Activated CD4-positive, alpha-beta memory T cell treated with anti-CD3 and anti-CD28 coated beads for 36 hours (primary cell): ENCODE measurements at regions not wholly inside any gene's neighbourhood (a gene's known extent, or its start where the extent isn't known, plus 50 kb on each side); places are given as distances from the start of the nearest gene placed in this dataset.
A peak's percentile ranks its signal among the peaks of the same experiment; 100 is the strongest.

Experiments
- CTCF ChIA-PET: fragments of 350-600 bp; sonication (Branson Sonifier 250); formaldehyde crosslinking; loops from one replicate; lab custom pipeline; 2021; ENCODE audit warnings: antibody characterized with exemption, inconsistent platforms; lab: Charles Lee
- POLR2A ChIA-PET: fragments of 350-600 bp; sonication (Branson Sonifier 250); formaldehyde crosslinking; loops from one replicate; lab custom pipeline; 2021; ENCODE audit warnings: antibody characterized with exemption; lab: Charles Lee
- DNase-seq: peaks from one replicate; pipeline ENCODE4 v3.0.0-alpha.2; 2020
- H3K27ac Mint-ChIP-seq: one replicate; pipeline ENCODE4 v1.8.0; 2021; ENCODE audit warnings: mixed read lengths
- H3K27me3 Mint-ChIP-seq: one replicate; pipeline ENCODE4 v1.8.0; 2021; ENCODE audit warnings: mixed read lengths
- H3K36me3 Mint-ChIP-seq: one replicate; pipeline ENCODE4 v1.8.0; 2021; ENCODE audit warnings: mixed read lengths
- H3K4me1 Mint-ChIP-seq: one replicate; pipeline ENCODE4 v1.8.0; 2021; ENCODE audit warnings: low read depth, mixed read lengths
- H3K4me3 Mint-ChIP-seq: one replicate; pipeline ENCODE4 v1.8.0; 2021; ENCODE audit warnings: mild to moderate bottlenecking, mixed read lengths
- H3K9me3 Mint-ChIP-seq: one replicate; pipeline ENCODE4 v1.8.0; 2021; ENCODE audit warnings: mixed read lengths
- intact Hi-C: fragments of 100-400 bp; cut with micrococcal nuclease; formaldehyde crosslinking; loops from one replicate; pipeline ENCODE4 v1.15.1; 2023

- H3K36me3 Mint-ChIP-seq, result no peaks in the 10 kb centered on the region
- peak; percentile 24 for DNase-seq
- H3K27ac Mint-ChIP-seq, result peak overlapping the region; percentile 74
- peak overlapping the region; percentile 75 for H3K4me3 Mint-ChIP-seq
- peaks cover 38% of the 10 kb centered on the region for H3K4me1 Mint-ChIP-seq
- ChIA-PET POLR2A (interaction anchor here (1.0 to 1.6 kb wide), 4 partner anchors 10 to 198 kb away, joined by 3 to 4 read pairs (median 4); no protein-coding TSS in a partner anchor), CTCF (interaction anchor here (0.6 to 1.1 kb wide), 2 partner anchors 99 to 199 kb away, joined by 3 read pairs; no protein-coding TSS in a partner anchor)
- H3K9me3 Mint-ChIP-seq, result no peaks in the 10 kb centered on the region
- no peaks in the 10 kb centered on the region for H3K27me3 Mint-ChIP-seq
- intact Hi-C loops, result loop anchor here (1.0 kb wide), 2 partner anchors 19 to 32 kb away; no protein-coding TSS in a partner anchor
These were observed 146.5 kb upstream of the ZNF217 start for GRCh38 chr20:53739799-53740785.

- H3K9me3 Mint-ChIP-seq, result no peaks in the 10 kb centered on the region
- CTCF ChIA-PET, result no interaction called here
- no peaks in the 10 kb centered on the region for H3K36me3 Mint-ChIP-seq
- POLR2A ChIA-PET, result interaction anchor here (0.5 to 1.6 kb wide), 5 partner anchors 9 to 149 kb away, joined by 3 to 4 read pairs (median 4); no protein-coding TSS in a partner anchor
- no peak overlapping the region for H3K4me3 Mint-ChIP-seq
- no peak overlapping the region for H3K27ac Mint-ChIP-seq
- no peak for DNase-seq
- intact Hi-C loops, result no loop called here
- no peaks in the 10 kb centered on the region for H3K27me3 Mint-ChIP-seq
- H3K4me1 Mint-ChIP-seq, result peaks cover 38% of the 10 kb centered on the region
These were observed 145.5 kb upstream of the ZNF217 start for GRCh38 chr20:53738945-53739798.

- Mint-ChIP-seq H3K4me1 (peaks cover 38% of the 10 kb centered on the region), H3K4me3 (no peak overlapping the region), H3K9me3 (no peaks in the 10 kb centered on the region), H3K27me3 (no peaks in the 10 kb centered on the region), H3K27ac (no peak overlapping the region), H3K36me3 (no peaks in the 10 kb centered on the region)
- ChIA-PET POLR2A (interaction anchor here (0.5 to 1.6 kb wide), 3 partner anchors 9 to 114 kb away, joined by 3 to 4 read pairs (median 4); no protein-coding TSS in a partner anchor), CTCF (no interaction called here)
- no peak for DNase-seq
- intact Hi-C loops, result no loop called here
These were observed 144.7 kb upstream of the ZNF217 start for GRCh38 chr20:53738039-53738944.

- POLR2A ChIA-PET, result no interaction called here
- DNase-seq, result no peak
- no peak overlapping the region for H3K4me3 Mint-ChIP-seq
- CTCF ChIA-PET, result no interaction called here
- H3K27me3 Mint-ChIP-seq, result no peaks in the 10 kb centered on the region
- H3K27ac Mint-ChIP-seq, result no peak overlapping the region
- H3K9me3 Mint-ChIP-seq, result no peaks in the 10 kb centered on the region
- no peaks in the 10 kb centered on the region for H3K36me3 Mint-ChIP-seq
- H3K4me1 Mint-ChIP-seq, result peaks cover 38% of the 10 kb centered on the region
- intact Hi-C loops, result no loop called here
These were observed 143.9 kb upstream of the ZNF217 start for GRCh38 chr20:53737396-53738038.

GRCh38 chr20:53736757-53737395, 143.2 kb upstream of the ZNF217 start:
- H3K4me3 Mint-ChIP-seq, result peak overlapping the region; percentile 38
- CTCF ChIA-PET, result interaction anchor here (0.7 to 1.1 kb wide), 3 partner anchors 18 to 203 kb away, joined by 3 to 4 read pairs (median 4); no protein-coding TSS in a partner anchor

GRCh38 chr20:53736122-53736756, 142.6 kb upstream of the ZNF217 start:
- Mint-ChIP-seq H3K27me3 (no peaks in the 10 kb centered on the region), H3K9me3 (no peaks in the 10 kb centered on the region), H3K36me3 (no peaks in the 10 kb centered on the region), H3K4me3 (no peak overlapping the region), H3K27ac (peak overlapping the region; percentile 75), H3K4me1 (peaks cover 37% of the 10 kb centered on the region)
- ChIA-PET CTCF (interaction anchor here (0.7 to 1.1 kb wide), 3 partner anchors 18 to 203 kb away, joined by 3 to 4 read pairs (median 4); no protein-coding TSS in a partner anchor), POLR2A (interaction anchor here (0.6 to 1.0 kb wide), 3 partner anchors 28 to 93 kb away, joined by 3 to 4 read pairs (median 3); no protein-coding TSS in a partner anchor)
- DNase-seq, result no peak
- intact Hi-C loops, result no loop called here

More at GRCh38 chr20:53736757-53737395, 143.2 kb upstream of the ZNF217 start:
- Mint-ChIP-seq H3K36me3 (no peaks in the 10 kb centered on the region), H3K27ac (peak overlapping the region; percentile 75), H3K9me3 (no peaks in the 10 kb centered on the region), H3K27me3 (no peaks in the 10 kb centered on the region), H3K4me1 (peaks cover 38% of the 10 kb centered on the region)
- intact Hi-C loops, result no loop called here
- POLR2A ChIA-PET, result interaction anchor here (0.6 to 1.0 kb wide), 2 partner anchors 29 to 92 kb away, joined by 3 to 4 read pairs; no protein-coding TSS in a partner anchor
- DNase-seq, result peak; percentile 37

- H3K27me3 Mint-ChIP-seq, result no peaks in the 10 kb centered on the region
- no peaks in the 10 kb centered on the region for H3K36me3 Mint-ChIP-seq
- ChIA-PET CTCF (interaction anchor here (1.1 kb wide), 1 partner anchor 28 kb away, joined by 4 read pairs; no protein-coding TSS in a partner anchor), POLR2A (interaction anchor here (0.6 kb wide), 1 partner anchor 47 kb away, joined by 3 read pairs; no protein-coding TSS in a partner anchor)
- no peak overlapping the region for H3K4me3 Mint-ChIP-seq
- H3K9me3 Mint-ChIP-seq, result no peaks in the 10 kb centered on the region
- intact Hi-C loops, result no loop called here
- no peak for DNase-seq
- no peak overlapping the region for H3K27ac Mint-ChIP-seq
- peaks cover 31% of the 10 kb centered on the region for H3K4me1 Mint-ChIP-seq
These were observed 142.0 kb upstream of the ZNF217 start for GRCh38 chr20:53735536-53736050.

- H3K9me3 Mint-ChIP-seq, result no peaks in the 10 kb centered on the region
- no peak overlapping the region for H3K4me3 Mint-ChIP-seq
- peaks cover 24% of the 10 kb centered on the region for H3K4me1 Mint-ChIP-seq
- no peaks in the 10 kb centered on the region for H3K27me3 Mint-ChIP-seq
- intact Hi-C loops, result no loop called here
- ChIA-PET POLR2A (no interaction called here), CTCF (interaction anchor here (0.6 kb wide), 1 partner anchor 169 kb away, joined by 3 read pairs; no protein-coding TSS in a partner anchor)
- DNase-seq, result no peak
- no peaks in the 10 kb centered on the region for H3K36me3 Mint-ChIP-seq
- H3K27ac Mint-ChIP-seq, result no peak overlapping the region
These were observed 140.5 kb upstream of the ZNF217 start for GRCh38 chr20:53734006-53734688.

GRCh38 chr20:53731595-53731994, 138.0 kb upstream of the ZNF217 start:
- Mint-ChIP-seq H3K4me1 (peaks cover 10% of the 10 kb centered on the region), H3K27me3 (no peaks in the 10 kb centered on the region), H3K36me3 (no peaks in the 10 kb centered on the region), H3K4me3 (no peak overlapping the region), H3K9me3 (no peaks in the 10 kb centered on the region), H3K27ac (no peak overlapping the region)
- POLR2A ChIA-PET, result no interaction called here
- CTCF ChIA-PET, result no interaction called here
- DNase-seq, result no peak
- intact Hi-C loops, result no loop called here
